ENCODE measurements at regions not wholly inside any gene's neighbourhood (a gene's known extent, or its start where the extent isn't known, plus 50 kb on each side); places are given as distances from the start of the nearest gene placed in this dataset.
"Not testable (repeated sequence)": the region's sequence is repeated elsewhere in the genome, so short reads cannot be mapped to it uniquely, and the experiment has no call there.

DNA sequence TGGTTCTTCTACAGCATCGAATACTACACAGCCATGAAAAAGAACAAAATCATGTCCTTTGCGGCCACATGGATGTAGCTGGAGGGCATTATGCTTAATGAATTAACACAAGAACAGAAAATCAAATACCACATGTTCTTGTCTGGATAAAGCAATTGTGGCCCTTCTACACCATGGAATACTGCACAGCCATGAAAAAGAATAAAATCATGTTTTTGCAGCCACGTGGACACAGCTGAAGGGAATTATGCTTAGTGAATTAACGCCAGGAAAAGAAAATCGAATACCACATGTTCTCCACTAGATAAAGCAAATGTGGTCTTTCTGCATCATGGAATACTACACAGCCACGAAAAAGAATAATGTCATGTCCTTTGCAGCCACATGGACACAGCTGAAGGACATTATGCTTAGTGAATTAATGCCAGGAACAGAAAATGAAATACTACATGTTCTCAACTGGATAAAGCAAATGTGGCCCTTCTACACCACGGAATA is 361.8 kb upstream of the PLGLB2 start:
- H3K4me3 ChIP-seq (ENCODE audit: low read depth, low read length): not testable (repeated sequence)

DNA sequence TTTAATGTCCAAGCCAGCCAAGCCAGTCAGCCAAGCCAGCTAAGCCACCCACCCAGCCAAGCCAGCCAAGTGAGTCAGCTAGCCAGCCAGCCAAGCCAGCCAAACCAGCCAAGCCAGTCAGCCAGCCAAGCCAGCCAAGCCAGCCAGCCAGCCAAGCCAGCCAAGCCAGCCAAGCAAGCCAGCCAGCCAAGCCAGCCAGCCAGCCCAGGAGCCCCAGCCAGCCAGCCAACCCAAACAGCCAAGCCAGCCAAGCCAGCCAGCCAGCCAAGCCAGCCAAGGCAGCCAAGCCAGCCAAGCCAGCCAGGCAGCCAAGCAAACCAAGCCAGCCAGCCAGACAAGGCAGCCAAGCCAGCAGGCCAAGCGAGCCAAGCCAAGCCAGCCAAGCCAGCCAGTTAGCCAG is 352.1 kb upstream of the PLGLB2 start:
- not testable (repeated sequence) for H3K4me3 ChIP-seq (ENCODE audit: low read depth, low read length)

DNA sequence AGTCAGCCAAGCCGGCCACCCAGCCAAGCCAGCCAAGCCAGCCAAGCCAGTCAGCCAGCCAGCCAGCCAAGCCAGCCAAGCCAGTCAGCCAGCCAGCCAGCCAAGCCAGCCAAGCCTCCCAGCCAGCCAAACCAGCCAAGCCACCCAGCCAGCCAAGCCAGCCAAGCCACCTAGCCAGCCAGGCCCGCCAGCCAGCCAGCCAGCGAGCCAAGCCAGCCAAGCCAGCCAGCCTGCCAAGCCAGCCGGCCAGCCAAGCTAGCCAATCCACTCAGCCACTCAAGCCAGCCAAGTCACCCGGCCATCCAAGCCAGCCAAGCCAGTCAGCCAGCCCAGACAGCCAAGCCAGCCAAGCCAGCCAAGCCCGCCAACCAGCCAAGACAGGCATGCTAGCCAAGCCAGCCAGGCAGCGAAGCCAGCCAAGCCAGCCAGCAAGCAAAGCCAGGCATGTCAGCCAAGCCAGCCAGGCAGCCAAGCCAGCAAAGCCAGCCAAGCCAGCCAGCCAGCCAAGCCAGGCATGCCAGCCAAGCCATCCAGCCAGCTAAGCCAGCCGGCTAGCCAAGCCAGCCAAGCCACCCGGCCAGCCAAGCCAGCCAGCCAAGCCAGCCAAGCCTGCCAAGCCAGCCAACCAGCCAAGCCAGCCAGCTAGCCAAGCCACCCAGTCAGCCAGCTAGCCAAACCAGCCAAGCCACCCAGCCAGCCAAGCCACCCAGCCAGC is 351.2 kb upstream of the PLGLB2 start:
- not testable (repeated sequence) for H3K4me3 ChIP-seq (ENCODE audit: low read depth, low read length)

DNA sequence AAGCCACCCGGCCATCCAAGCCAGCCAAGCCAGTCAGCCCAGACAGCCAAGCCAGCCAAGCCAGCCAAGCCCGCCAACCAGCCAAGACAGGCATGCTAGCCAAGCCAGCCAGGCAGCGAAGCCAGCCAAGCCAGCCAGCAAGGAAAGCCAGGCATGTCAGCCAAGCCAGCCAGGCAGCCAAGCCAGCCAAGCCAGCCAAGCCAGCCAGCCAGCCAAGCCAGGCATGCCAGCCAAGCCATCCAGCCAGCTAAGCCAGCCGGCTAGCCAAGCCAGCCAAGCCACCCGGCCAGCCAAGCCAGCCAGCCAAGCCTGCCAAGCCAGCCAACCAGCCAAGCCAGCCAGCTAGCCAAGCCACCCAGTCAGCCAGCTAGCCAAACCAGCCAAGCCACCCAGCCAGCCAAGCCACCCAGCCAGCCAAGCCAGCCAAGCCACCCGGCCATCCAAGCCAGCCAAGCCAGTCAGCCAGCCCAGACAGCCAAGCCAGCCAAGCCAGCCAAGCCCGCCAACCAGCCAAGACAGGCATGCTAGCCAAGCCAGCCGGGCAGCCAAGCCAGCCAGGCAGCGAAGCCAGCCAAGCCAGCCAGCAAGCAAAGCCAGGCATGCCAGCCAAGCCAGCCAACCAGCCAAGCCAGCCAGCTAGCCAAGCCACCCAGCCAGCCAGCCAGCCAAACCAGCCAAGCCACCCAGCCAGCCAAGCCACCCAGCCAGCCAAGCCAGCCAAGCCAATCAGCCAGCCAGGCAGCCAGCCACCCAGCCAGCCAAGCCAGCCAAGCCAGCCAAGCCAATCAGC is 350.4 kb upstream of the PLGLB2 start:
- not testable (repeated sequence) for H3K4me3 ChIP-seq (ENCODE audit: low read depth, low read length)

DNA sequence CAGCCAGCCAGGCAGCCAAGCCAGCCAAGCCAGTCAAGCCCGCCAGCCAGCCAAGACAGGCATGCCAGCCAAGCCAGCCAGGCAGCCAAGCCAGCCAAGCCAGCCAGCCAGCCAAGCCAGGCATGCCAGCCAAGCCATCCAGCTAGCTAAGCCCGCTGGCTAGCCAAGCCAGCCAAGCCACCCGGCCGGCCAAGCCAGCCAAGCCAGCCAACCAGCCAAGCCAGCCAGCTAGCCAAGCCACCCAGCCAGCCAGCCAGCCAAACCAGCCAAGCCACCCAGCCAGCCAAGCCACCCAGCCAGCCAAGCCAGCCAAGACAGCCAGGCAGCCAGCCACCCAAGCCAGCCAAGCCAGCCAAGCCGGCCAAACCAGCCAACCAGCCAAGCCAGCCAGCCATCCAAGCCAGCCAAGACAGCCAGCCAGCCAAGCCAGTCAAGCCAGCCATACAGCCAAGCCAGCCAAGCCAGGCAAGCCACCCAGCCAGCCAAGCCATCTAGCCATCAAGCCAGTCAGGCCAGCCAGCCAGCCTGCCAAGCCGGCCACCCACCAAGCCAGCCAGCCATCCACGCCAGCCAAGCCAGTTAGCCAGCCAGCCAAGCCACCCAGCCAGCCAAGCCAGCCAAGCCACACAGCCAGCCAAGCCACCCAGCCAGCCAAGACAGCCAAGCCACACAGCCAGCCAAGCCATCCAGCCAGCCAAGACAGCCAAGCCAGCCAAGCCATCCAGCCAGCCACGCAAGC is 349.2 kb upstream of the PLGLB2 start:
- not testable (repeated sequence) for H3K4me3 ChIP-seq (ENCODE audit: low read depth, low read length)

DNA sequence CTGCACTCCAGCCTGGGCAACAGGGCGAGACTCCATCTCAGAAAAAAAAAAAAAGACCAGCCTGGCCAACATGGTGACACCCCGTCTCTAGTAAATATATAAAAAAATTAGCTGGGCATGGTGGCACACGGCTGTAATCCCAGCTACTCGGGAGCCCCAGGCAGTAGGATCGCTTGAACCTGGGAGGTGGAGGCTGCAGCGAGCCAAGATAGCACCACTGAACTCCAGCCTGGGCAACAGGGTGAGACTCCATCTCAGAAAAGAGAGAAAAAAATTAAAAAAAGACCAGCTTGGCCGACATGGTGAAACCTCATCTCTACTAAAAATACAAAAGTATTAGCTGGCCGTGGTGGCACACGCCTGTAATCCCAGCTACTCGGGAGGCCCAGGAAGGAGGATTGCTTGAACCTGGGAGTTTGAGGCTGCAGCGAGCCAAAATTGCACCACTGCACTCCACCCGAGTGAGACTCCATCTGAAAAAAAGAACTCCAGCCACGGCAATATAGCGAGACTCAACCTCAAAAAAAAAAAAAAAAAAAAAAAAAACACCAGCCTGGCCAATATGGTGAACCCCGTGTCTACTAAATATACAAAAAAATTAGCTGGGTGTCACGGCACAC is 346.1 kb upstream of the PLGLB2 start:
- H3K4me3 ChIP-seq (ENCODE audit: low read depth, low read length): no peak overlapping the region
- TF ChIP-seq, protein P1, sequence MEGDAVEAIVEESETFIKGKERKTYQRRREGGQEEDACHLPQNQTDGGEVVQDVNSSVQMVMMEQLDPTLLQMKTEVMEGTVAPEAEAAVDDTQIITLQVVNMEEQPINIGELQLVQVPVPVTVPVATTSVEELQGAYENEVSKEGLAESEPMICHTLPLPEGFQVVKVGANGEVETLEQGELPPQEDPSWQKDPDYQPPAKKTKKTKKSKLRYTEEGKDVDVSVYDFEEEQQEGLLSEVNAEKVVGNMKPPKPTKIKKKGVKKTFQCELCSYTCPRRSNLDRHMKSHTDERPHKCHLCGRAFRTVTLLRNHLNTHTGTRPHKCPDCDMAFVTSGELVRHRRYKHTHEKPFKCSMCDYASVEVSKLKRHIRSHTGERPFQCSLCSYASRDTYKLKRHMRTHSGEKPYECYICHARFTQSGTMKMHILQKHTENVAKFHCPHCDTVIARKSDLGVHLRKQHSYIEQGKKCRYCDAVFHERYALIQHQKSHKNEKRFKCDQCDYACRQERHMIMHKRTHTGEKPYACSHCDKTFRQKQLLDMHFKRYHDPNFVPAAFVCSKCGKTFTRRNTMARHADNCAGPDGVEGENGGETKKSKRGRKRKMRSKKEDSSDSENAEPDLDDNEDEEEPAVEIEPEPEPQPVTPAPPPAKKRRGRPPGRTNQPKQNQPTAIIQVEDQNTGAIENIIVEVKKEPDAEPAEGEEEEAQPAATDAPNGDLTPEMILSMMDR (IDR thresholded peaks at IDR 0.05; ENCODE audit: borderline replicate concordance, insufficient read depth, low read depth, low read length): no peak

DNA sequence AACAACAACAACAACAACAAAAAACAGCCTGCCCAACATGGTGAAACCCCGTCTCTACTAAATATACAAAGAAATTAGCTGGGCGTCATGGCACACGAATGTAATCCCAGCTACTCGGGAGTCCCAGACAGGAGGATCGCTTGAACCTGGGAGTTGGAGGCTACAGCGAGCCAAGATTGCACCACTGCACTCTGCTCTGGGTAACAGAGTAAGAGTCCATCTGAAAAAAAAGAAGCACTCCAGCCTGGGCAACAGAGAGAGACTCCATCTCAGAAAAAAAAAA is 344.1 kb upstream of the PLGLB2 start:
- TF ChIP-seq, protein P1 (IDR thresholded peaks at IDR 0.05; ENCODE audit: borderline replicate concordance, insufficient read depth, low read depth, low read length): no peak
- no peak overlapping the region for H3K4me3 ChIP-seq (ENCODE audit: low read depth, low read length)

DNA sequence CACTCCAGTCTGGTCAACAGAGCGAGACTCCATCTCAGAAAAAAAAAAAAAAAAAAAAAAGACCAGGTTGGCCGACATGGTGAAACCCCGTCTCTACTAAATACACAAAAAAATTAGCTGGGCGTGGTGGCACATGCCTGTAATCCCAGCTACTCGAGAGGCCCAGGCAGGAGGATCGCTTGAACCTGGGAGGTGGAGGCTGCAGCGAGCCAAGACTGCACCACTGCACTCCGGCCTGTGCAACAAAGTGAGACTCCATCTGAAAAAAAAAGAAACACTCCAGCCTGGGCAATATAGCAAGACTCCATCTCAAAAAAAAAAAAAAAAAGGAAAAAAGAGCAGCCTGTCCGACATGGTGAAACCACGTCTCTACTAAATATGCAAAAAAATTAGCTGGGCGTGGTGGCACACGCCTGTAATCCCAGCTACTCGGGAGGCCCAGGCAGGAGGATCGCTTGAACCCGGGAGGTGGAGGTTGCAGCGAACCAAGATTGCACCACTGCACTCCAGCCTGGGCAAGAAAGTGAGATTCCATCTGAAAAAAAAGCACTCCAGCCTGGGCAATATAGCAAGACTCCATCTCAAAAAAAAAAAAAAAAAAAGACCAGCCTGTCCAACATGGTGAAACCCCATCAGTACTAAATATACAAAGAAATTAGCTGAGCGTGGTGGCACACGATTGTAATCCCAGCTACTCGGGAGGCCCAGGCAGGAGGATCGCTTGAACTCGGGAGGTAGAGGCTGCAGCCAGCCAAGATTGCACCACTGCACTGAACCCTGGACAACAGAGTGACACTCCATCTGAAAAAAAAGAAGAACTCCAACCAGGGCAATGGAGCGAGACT is 343.3 kb upstream of the PLGLB2 start:
- not testable (repeated sequence) for H3K4me3 ChIP-seq (ENCODE audit: low read depth, low read length)

DNA sequence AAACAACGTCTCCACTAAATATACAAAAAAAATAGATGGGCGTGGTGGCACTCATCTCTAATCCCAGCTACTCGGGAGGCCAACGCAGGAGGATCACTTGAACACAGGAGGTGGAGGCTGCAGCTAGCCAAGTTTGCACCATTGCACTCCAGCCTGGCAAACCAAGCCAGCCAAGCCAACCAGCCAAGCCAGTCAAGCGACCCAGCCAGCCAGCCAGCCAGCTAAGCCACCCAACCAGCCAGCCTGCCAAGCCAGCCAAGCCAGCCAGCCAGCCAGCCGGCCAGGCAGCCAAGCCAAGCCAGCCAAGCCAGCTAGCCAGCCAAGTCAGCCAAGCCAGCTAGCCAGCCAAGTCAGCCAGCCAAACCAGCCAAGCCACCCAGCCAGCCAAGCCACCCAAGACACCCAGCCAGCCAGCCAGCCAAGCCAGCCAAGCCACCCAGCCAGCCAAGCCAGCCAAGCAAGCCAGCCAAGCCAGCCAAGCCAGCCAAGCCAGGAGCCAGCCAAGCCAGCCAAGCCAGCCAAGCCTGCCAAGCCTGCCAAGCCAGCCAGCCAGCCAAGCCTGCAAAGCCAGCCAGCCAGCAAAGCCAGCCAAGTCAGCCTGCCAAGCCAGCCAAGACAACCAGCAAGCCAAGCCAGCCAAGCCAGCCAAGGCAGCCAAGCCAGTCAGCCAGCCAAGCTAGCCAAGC is 342.2 kb upstream of the PLGLB2 start:
- not testable (repeated sequence) for H3K4me3 ChIP-seq (ENCODE audit: low read depth, low read length)

DNA sequence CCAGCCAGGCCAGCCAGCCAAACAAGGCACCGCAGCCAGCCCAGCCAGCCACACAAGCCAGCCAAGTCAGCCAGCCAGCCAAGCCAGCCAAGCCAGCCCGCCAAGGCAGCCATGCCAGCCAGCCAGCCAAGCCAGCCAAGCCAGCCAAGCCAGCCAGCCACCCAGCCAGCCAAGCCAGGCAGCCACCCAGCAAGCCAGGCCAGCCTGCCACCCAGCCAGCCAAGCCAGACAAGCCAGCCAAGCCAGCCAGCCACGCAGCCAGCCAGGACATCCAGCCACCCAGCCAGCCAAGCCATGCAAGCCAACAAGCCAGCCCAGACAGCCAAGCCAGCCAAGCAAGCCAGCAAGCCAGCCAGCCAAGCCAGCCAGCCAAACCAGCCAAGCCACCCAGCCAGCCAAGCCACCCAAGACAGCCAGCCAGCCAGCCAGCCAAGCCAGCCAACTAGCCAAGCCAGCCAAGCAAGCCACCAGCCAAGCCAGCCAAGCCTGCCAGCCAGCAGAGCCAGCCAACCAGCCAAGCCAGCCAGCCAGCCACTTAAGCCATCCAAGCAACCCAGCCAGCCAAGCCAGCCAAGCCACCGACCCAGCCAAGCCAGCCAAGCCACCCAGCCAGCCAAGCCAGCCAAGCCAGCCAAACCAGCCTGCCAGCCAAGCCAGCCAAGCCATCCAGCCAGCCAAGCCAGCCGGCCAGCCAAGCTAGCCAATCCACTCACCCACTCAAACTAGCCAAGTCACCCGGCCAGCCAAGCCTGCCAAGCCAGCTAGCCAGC is 341.3 kb upstream of the PLGLB2 start:
- not testable (repeated sequence) for H3K4me3 ChIP-seq (ENCODE audit: low read depth, low read length)

DNA sequence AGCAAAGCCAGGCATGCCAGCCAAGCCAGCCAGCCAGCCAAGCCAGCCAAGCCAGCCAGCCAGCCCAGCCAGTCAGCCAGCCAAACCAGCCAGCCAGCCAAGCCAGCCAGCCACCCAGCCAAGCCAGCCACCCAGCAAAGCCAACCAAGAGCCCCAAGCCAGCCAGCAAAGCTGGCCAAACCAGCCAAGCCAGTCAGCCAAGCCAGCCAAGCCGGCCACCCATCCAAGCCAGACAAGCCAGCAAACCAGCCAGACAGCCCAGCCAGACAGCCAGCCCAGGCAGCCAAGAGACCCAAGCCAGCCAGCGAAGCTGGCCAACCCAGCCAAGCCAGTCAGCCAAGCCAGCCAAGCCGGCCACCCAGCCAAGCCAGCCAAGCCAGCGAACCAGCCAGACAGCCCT is 338.3 kb upstream of the PLGLB2 start:
- not testable (repeated sequence) for H3K4me3 ChIP-seq (ENCODE audit: low read depth, low read length)

DNA sequence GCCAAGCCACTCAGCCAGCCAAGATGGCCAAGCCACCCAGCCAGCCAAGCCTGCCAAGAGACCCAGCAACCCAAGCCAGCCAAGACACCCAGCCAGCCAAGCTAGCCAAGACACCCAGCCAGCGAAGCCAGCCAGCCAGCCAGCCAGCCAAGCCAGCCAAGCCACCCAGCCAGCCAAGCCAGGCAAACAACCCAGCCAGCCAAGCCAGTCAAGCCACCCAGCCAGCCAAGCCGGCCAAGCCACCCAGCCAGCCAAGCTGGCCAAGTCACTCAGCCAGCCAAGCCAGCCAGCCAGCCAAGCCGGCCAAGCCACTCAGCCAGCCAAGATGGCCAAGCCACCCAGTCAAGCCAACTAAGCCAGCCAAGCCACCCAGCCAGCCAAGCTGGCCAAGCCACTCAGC is 337.5 kb upstream of the PLGLB2 start:
- H3K4me3 ChIP-seq (ENCODE audit: low read depth, low read length): not testable (repeated sequence)

DNA sequence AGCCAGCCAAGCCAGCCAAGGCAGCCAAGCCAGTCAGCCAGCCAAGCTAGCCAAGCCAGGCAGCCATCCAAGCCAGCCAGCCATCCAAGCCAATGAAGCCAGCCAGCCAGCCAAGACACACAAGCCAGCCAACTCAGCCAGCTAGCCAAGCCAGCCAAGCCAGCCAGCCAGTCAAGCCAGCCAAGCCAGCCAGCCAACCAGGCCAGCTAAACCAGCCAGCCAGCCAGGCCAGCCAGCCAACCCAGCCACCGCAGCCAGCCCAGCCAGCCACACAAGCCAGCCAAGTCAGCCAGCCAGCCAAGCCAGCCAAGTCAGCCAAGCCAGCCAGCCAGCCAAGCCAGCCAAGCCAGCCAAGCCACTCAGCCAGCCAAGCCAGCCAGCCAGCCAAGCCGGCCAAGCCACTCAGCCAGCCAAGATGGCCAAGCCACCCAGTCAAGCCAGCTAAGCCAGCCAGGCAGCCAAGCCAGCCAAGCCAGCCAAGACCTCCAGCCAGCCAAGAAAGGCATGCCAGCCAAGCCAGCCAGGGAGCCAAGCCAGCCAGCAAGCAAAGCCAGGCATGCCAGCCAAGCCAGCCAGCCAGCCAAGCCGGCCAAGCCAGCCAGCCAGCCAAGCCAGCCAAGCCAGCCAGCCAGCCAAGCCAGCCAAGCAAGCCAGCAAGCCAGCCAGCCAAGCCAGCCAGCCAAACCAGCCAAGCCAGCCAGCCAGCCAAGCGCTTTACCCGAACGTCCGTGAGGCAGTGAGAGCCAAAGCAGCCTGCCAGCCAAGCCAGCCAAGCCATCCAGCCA is 335.7 kb upstream of the PLGLB2 start:
- not testable (repeated sequence) for H3K4me3 ChIP-seq (ENCODE audit: low read depth, low read length)

DNA sequence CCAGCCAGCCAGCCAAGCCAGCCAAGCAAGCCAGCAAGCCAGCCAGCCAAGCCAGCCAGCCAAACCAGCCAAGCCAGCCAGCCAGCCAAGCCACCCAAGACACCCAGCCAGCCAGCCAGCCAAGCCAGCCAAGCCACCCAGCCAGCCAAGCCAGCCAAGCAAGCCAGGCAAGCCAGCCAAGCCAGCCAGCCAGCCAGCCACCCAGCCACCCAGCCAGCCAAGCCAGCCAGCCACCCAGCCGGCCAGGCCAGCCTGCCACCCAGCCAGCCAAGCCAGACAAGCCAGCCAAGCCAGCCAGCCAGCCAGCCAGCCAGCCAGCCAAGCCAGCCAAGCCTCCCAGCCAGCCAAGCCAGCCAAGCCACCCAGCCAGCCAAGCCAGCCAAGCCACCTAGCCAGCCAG is 333.6 kb upstream of the PLGLB2 start:
- H3K4me3 ChIP-seq (ENCODE audit: low read depth, low read length): not testable (repeated sequence)

Measured in GM12875 (cell line).